ENCODE measurements at regions not wholly inside any gene's neighbourhood (a gene's known extent, or its start where the extent isn't known, plus 50 kb on each side); places are given as distances from the start of the nearest gene placed in this dataset.

DNA sequence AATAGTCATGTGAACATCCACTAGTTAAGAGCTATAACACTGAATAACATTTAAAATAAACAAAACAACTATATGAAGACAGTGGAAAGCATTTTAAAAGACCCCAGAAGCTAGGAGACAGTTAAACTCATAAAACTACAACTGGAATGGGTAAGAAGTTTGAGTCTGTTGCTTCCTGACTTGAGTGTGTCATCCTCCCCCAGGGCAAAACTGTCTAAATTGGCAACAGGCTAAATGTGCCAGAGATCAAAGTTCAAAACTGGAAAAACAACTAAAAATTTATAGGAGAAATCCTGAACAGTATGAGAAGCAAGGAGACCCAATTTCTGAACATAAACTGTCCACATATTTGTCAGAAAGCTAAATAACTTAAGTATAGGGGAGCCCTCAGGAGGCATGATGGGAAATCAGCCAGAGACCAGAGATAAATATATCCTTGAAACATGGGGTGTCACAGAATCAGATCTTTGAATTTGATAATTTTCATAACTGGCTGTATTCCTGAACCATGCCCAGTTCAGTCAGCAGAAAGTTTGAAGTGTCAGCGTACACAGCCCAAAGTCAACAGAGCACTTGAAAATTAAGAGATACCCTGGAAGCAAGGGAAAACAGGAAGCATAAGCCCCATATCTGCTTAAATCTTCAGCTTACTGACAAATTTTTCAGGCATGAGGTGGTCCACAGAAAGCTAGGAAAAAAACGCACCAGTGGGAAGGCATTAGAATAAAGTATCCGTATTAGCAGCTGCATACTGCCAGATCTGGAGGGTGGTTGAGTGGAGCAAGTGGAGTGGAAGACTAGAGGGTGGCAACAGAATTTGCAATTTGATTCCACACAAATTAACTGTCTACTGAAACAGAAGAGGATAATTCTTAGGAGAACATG, 516.1 kb upstream of the MAN1A1 start:
- TF ChIP-seq, protein P1, sequence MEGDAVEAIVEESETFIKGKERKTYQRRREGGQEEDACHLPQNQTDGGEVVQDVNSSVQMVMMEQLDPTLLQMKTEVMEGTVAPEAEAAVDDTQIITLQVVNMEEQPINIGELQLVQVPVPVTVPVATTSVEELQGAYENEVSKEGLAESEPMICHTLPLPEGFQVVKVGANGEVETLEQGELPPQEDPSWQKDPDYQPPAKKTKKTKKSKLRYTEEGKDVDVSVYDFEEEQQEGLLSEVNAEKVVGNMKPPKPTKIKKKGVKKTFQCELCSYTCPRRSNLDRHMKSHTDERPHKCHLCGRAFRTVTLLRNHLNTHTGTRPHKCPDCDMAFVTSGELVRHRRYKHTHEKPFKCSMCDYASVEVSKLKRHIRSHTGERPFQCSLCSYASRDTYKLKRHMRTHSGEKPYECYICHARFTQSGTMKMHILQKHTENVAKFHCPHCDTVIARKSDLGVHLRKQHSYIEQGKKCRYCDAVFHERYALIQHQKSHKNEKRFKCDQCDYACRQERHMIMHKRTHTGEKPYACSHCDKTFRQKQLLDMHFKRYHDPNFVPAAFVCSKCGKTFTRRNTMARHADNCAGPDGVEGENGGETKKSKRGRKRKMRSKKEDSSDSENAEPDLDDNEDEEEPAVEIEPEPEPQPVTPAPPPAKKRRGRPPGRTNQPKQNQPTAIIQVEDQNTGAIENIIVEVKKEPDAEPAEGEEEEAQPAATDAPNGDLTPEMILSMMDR (IDR thresholded peaks at IDR 0.05; ENCODE audit: poor library complexity, severe bottlenecking) = no peak
- TF ChIP-seq EP300 (conservative IDR thresholded peaks at IDR 0.05; ENCODE audit: poor library complexity, severe bottlenecking) (no peak), TAF1 (IDR thresholded peaks at IDR 0.05; ENCODE audit: low read depth) (no peak), RAD21 (conservative IDR thresholded peaks at IDR 0.05) (no peak), EZH2 (IDR thresholded peaks at IDR 0.05; ENCODE audit: borderline replicate concordance, insufficient read depth, low read length, poor library complexity, severe bottlenecking) (no peak)
- TF ChIP-seq, protein P2, sequence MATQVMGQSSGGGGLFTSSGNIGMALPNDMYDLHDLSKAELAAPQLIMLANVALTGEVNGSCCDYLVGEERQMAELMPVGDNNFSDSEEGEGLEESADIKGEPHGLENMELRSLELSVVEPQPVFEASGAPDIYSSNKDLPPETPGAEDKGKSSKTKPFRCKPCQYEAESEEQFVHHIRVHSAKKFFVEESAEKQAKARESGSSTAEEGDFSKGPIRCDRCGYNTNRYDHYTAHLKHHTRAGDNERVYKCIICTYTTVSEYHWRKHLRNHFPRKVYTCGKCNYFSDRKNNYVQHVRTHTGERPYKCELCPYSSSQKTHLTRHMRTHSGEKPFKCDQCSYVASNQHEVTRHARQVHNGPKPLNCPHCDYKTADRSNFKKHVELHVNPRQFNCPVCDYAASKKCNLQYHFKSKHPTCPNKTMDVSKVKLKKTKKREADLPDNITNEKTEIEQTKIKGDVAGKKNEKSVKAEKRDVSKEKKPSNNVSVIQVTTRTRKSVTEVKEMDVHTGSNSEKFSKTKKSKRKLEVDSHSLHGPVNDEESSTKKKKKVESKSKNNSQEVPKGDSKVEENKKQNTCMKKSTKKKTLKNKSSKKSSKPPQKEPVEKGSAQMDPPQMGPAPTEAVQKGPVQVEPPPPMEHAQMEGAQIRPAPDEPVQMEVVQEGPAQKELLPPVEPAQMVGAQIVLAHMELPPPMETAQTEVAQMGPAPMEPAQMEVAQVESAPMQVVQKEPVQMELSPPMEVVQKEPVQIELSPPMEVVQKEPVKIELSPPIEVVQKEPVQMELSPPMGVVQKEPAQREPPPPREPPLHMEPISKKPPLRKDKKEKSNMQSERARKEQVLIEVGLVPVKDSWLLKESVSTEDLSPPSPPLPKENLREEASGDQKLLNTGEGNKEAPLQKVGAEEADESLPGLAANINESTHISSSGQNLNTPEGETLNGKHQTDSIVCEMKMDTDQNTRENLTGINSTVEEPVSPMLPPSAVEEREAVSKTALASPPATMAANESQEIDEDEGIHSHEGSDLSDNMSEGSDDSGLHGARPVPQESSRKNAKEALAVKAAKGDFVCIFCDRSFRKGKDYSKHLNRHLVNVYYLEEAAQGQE (IDR thresholded peaks at IDR 0.05; ENCODE audit: borderline replicate concordance) = no peak

Data from neural cell (in vitro differentiated cells).